ENCODE measurements at regions not wholly inside any gene's neighbourhood (a gene's known extent, or its start where the extent isn't known, plus 50 kb on each side); places are given as distances from the start of the nearest gene placed in this dataset.

GRCh38 chr2:228699400-228699799, 517.9 kb upstream of the SPHKAP start:
- TF ChIP-seq CTCF (IDR thresholded peaks at IDR 0.05) (no peak; the same call in 1 of the 2 replicates), REST (IDR thresholded peaks at IDR 0.05; ENCODE audit: insufficient read depth in 1 of 2, low read depth in 2 of 2, low read length in 1 of 2) (no peak)

Measured in Panc1 (cell line).